ENCODE measurements at regions not wholly inside any gene's neighbourhood (a gene's known extent, or its start where the extent isn't known, plus 50 kb on each side); places are given as distances from the start of the nearest gene placed in this dataset.
"Not testable (repeated sequence)": the region's sequence is repeated elsewhere in the genome, so short reads cannot be mapped to it uniquely, and the experiment has no call there.

DNA sequence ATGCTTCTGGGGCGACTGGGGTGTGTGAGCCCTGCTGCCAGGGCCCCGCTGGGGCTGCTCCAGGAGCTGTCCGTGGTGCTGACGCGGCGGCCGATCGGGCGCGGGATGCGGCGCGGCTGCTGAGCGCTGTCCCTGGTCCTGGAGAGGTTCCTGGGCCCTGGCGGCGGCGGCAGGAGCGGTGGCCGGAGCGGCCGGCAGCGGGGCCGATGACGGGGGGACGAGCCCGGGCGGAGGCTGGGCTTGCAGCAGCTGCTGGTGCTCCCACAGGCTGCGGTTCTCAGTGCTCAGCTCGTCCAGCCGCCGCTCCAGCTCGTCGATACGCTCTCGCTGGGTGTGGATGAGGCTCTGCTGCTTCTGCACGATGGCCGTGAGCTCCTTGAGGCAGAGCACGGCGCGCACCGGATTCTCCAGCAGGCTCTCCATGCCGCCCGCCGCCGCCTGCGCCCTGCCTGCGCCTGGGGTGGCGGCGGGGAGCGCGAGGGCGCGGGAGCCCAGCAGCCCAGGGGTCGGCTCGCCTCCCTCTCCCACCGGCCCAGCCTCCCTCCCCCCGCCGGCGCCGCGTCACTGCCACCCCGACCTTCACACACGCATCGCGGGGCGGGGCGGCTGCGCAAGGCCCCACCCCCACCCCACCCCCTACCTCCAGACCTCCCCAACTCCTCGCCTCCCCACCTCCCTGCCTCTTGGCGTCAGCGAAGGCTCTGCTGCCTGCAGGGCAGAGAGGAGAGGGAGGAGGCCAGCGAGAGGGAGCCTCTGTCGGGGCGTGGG is 72.2 kb downstream of the PCMTD2 start:
- TF ChIP-seq, protein P1, sequence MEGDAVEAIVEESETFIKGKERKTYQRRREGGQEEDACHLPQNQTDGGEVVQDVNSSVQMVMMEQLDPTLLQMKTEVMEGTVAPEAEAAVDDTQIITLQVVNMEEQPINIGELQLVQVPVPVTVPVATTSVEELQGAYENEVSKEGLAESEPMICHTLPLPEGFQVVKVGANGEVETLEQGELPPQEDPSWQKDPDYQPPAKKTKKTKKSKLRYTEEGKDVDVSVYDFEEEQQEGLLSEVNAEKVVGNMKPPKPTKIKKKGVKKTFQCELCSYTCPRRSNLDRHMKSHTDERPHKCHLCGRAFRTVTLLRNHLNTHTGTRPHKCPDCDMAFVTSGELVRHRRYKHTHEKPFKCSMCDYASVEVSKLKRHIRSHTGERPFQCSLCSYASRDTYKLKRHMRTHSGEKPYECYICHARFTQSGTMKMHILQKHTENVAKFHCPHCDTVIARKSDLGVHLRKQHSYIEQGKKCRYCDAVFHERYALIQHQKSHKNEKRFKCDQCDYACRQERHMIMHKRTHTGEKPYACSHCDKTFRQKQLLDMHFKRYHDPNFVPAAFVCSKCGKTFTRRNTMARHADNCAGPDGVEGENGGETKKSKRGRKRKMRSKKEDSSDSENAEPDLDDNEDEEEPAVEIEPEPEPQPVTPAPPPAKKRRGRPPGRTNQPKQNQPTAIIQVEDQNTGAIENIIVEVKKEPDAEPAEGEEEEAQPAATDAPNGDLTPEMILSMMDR (IDR thresholded peaks at IDR 0.05) = not testable (repeated sequence)
- not testable (repeated sequence) for TF ChIP-seq POLR2A (IDR thresholded peaks at IDR 0.05)

Measured in esophagus squamous epithelium (tissue), 4 donors.